ENCODE measurements at regions not wholly inside any gene's neighbourhood (a gene's known extent, or its start where the extent isn't known, plus 50 kb on each side); places are given as distances from the start of the nearest gene placed in this dataset.
"Not testable (repeated sequence)": the region's sequence is repeated elsewhere in the genome, so short reads cannot be mapped to it uniquely, and the experiment has no call there.

GRCh38 chr3:72181251-72181650 is 396.3 kb upstream of the PROK2 start:
- DNase-seq = no peak

- DNase-seq = no peak
These were observed 395.5 kb upstream of the PROK2 start for GRCh38 chr3:72180405-72180804.

GRCh38 chr3:72179107-72179464 is 394.1 kb upstream of the PROK2 start:
- no peak for DNase-seq

- DNase-seq = no peak
These were observed 393.6 kb upstream of the PROK2 start for GRCh38 chr3:72178463-72179106.

DNA sequence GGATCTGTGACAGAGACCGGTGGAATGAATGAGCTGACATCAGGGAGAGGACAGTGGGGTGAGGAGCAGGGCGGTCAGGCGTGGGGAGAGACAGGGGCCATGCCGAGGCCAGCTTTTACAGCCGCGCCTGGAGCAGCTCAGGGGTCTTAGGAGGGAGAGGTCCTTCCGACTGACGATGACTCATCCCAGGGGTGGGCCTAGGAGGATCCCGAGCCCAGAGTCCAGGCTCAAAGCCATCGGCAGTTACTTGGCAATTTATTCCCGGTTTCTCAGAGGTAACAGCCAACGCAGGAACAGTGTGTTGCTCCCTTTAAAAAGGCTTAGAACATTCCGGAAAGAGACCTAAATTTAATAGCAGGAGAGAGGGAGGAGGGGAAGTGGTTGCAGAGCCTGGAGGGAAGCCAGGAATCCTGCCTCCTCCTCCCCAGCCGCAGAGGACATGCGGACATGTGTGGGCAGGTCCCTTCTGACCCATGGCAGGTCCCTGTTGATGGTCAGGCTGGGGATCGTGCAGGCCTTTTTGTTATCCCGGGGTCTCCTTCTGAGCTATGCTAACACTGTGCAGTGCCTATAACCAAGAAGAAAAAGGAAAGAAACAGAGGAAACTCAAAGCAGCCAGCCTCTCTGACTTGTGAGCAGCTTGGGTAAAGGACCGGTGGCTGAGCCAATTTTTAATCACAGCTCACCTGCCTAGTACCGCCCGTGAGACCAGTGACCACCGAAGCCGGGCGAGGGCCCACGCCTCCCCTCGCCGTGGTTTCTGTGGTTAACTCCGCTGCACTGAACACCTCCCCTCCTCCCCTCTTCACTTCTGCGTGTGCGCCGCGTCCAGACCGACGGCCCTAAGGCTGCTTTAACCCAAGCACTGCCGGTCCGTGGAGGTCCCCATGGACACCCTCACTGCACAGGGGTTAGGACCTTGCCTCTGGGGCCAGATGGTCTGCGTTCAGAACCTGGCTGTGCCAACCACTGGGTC is 392.4 kb upstream of the PROK2 start:
- no peak for DNase-seq

DNA sequence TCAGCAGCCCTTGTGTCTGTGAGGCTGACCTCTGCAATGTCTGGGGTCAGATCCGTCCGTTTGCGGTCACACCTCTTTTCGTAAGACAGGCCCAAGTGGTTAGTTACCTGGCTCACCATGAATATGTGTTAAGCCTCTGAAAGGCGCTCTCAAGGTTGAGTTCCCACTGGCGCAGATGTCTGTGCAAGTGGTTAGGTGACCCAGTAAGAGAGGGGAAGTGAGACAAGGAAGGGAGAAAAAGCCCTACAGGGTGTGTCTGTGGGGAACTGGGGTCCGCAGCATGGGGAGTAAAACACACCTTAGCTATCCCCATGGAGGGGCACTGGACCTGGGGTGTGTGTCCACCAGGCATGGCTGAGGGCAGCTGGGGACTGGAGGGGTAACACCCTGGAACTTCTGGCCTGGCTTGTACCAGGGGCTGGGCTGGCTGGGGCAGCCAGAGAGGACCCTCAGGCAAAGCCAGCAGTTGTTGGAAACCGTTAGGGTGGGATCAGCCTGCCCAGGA is 391.6 kb upstream of the PROK2 start:
- no peak for DNase-seq

GRCh38 chr3:72175296-72175858 is 390.4 kb upstream of the PROK2 start:
- no peak for DNase-seq

DNA sequence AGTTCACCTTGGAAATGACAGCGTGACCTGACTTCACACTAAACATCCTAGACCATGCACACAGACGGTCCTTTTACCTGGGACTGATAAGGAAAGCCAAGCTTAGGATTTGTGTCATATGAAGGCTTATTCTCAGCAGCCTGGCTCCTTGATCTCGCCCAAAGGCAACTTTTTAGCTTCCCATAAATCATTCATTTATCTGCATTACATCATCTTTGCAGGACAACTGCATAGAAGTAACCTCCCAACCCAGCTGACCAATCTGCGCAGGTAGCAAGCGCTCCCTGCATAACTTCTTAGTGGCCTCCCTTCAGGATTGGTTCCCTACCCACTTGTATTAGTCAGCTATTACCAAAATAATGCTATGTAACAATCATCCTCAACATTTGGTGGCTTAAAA is 389.9 kb upstream of the PROK2 start:
- no peak for DNase-seq

- no peak for DNase-seq
These were observed 389.1 kb upstream of the PROK2 start for GRCh38 chr3:72174040-72174439.

DNA sequence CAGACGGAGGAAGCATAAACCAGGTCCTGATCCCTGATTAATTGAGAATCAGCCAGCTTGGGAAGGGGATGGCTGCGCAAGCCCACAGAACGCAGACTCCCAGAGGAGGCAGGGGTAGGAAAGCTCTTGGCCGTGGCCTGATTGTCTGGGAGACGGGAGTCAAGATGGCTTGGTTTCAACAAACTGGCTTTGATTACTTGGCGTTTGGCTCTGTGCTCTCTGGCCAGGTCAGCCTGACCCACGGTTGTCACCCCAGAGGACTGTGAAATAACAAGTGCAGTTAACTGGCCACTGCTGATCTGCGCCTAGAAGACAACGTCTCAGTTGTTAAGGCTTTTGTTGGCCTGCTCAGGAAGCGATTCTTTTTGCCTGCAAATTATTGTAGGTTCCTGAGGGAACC is 387.0 kb upstream of the PROK2 start:
- DNase-seq = no peak

DNA sequence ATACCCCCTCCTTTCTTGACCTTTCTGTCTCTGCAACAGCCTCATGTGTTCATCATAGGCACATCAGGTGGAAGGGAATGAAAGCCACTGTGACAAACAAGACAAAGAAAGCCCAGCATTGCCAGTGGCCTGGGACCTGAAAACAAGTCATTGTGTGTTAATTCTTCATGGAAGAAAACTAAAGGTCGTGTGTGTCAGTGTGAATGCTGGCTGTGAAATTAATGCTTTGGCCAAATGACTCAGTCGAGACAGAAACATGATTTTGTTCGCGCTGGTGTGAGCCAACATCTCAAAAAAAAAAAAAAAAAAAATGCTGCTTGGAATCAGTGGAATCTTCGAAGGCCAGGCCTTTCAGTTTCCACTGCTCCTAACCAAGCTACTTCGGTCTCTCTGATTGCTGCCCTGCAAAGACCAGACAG is 386.5 kb upstream of the PROK2 start:
- no peak for DNase-seq

DNA sequence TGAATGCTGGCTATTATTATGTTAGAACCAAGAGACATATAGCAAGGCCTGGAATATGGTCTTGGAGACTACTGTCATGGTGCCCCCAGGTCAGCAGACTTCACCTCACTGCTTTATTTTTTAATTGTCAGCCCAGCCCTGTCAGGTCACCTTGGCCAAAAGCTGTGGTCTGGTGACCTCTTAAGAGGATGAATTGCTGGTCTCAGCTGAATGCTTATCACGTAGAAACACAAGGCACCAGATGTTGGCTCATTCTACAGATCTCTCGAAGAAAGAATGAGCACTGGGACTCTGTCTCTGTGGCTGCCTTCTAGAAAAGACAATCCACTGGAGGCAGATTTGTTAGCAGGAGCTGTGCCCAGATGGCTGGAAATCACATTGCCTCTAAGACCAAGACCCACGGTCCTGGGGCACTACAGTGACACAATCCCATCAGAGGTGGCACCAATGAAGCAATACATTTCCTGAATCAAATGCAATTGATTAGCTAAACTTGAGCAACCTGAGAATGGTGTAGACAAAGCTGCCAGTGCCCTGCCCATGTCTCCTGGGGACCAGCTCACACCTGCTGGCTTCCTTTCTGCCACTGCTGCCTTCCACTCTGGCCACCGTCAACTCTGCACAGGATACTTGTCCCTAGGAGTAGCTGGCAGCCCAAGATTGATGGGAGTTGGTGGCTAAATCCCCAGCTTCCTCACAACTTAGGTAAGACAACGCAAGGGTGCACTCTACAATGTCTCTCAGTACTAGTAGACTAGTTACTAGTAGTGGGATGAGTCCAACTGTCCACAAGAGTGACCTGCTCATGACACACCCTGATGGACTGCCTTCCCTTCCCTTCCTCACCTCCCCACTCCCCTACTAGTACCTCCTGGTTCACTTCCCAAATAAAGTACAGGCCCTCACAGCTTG is 384.9 kb upstream of the PROK2 start:
- no peak for DNase-seq

- DNase-seq = no peak
These were observed 384.2 kb upstream of the PROK2 start for GRCh38 chr3:72169120-72169519.

- DNase-seq = no peak
These were observed 380.9 kb upstream of the PROK2 start for GRCh38 chr3:72165808-72166207.

- DNase-seq = no peak
These were observed 380.4 kb upstream of the PROK2 start for GRCh38 chr3:72165317-72165716.

- DNase-seq = no peak
These were observed 379.7 kb upstream of the PROK2 start for GRCh38 chr3:72164635-72164978.

- DNase-seq = no peak
These were observed 379.1 kb upstream of the PROK2 start for GRCh38 chr3:72163809-72164634.

DNA sequence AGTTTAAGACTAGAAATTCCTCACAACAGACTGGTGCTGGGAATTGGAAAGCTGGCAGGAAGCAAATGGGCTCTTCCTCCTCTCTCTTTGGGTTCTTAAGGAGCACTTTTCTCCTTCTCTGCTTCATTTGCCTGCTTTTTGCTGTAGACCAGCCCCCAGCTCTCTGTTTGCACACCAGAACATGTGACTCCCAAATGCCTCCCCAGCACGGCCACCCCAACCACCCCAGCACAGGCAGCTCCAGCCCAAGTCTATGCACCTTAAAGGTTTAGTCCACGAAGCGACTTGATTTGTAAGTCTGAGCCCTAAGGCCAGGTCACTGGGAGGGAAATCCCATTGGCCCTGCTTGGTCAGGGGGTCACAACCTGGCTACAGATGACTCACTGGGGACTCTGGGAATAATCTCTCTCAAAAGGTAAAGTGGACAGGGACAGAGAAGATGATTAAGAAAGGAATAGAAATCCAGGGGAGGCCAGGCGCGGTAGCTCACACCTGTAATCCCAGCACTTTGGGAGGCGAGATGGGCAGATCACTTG is 377.8 kb upstream of the PROK2 start:
- DNase-seq = no peak

- peak; percentile 43 to 68 for DNase-seq
These were observed 377.1 kb upstream of the PROK2 start for GRCh38 chr3:72161881-72162595.

DNA sequence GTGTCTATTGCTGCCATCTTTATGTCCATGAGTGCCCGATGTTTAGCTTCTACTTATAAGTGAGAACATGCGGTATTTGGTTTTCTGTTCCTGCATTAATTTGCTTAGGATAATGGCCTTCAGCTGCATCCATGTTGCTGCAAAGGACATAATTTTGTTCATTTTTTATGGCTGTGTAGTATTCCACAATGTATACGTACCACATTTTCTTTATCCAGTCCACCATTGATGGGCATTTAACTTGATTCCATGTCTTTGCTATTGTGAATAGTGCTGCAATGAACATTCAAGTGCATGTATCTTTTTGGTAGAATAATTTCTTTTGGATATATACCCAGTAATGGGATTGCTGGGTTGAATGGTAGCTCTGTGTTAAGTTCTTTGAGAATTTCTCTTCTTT is 376.3 kb upstream of the PROK2 start:
- DNase-seq = not testable (repeated sequence)

DNA sequence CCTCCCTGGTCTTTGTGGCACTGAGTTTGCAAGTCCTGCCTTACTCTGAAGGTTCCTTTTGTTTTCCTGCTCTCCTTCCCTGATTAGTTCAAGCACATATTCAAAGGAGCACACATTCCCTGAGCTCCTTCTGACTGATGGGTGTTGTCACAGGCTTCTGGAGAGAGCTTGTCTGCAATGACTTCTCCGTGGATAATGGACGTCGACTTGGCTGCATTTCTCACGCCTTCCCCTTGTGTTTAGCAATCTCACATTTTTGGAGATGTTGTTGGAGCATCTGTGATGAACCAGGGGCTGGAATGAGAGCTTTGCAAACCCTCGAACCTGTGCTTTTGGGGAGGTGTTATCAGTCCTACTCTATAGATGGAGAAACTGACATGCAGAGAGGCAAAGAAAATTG is 375.4 kb upstream of the PROK2 start:
- DNase-seq = no peak

All from SHP77 (cell line).